Cardiac septum (tissue), 1 donor: ENCODE measurements at regions not wholly inside any gene's neighbourhood (a gene's known extent, or its start where the extent isn't known, plus 50 kb on each side); places are given as distances from the start of the nearest gene placed in this dataset.
A peak's percentile ranks its signal among the peaks of the same experiment; 100 is the strongest.
"Not testable (repeated sequence)": the region's sequence is repeated elsewhere in the genome, so short reads cannot be mapped to it uniquely, and the experiment has no call there.

Source experiments
- DNase-seq: peaks from one replicate; pipeline ENCODE4 v3.0.0-alpha.2; 2020; ENCODE audit warnings: low spot score
- intact Hi-C: fragments of 100-400 bp; cut with DNase I; formaldehyde crosslinking; loops from one replicate; pipeline ENCODE4 v1.14.0; 2022
- donor health status: DM: no; HTN: no; CAD: no.

DNA sequence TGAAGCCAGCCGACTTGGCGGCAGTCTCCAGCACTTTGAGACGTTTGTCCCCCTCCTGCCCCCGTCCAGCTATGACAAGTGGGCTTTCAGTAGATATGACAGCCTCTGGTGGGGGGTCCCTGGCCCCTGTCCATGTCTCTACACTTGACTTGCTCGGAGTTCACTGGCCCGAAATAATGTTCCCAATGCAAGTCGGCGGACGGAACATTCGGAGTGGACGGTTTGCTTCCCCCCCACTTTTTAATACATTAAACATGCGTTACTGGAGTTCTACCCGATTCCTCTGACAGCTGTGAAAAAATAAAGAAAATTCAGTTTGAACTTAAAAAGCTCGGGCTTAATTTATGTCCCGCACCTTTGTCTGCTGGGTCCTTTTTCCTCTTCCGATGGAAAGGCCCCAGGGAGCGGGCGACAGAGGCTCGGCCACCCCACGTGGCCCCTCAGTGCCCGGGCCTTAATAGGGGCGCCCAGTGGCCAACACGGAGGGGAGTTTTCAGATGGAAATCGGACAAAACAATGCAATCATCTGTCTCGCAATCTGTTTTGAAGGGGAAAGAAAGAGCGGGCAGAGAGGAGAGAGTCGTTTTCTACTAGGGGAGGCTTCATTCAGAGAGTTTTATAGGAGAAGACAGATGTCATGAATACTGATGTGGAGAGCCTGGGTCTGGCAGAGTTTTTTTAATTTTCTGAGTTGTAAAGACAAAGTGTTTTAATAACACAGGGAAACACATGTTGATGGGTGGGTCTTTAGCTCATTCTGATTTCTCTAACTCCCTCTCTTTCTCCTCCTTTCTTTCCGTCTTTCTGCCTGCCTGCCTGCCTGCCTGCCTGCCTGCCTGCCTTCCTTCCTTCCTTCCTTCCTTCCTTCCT, 50.2 kb downstream of the SMIM38 start:
- peak; percentile 44 for DNase-seq
- intact Hi-C loops: no loop called here

DNA sequence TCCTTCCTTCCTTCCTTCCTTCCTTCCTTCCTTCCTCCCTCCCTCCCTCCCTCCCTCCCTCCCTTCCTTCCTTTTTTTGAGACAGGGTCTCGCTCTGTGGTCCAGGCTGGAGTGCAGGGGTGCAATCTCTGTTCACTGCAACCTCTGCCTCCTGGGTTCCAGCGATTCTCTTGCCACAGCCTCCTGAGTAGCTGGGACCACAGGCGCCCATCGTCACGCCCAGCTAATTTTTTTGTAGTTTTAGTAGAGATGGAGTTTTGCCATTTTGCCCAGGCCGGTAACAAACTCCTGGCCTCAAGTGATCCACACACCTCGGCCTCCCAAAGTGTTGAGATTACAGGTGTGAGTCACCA, 50.9 kb downstream of the SMIM38 start:
- DNase-seq: peak; percentile 24
- intact Hi-C loops: not testable (repeated sequence)

DNA sequence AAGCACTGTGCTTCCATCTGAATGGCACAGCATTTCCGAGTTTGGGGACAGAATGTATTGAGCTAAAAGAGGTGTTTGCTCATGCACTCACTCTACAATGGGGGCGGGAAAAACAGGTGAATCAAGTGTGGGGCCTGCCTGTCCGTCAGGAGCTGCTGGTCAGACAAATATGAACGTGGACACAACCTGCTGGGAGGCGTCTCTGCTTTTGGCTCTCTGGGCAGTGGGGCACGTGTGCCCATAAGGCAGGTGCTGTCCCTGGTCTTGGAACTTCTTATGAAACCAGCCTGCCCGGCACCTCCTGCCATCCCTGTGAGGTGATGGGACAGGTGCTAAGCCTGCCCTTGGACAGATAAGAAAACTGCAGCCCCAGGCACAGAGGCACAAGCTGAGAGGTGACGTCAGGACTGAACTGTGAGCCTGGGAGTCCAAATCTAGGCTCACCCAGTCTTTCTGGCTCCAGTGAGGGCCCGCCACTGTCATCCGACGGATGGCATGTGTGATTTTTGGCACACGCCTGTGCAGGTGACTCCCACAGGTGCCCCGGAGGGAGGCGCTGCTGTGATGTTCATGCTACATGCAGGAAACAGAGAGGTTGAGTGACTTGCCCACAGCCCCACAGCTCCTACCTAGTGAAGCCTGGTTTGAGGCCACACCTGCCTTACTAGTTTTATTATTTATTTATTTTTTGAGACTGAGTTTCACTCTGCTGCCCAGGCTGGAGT, 51.6 kb downstream of the SMIM38 start:
- intact Hi-C loops: no loop called here
- DNase-seq: peak; percentile 56

DNA sequence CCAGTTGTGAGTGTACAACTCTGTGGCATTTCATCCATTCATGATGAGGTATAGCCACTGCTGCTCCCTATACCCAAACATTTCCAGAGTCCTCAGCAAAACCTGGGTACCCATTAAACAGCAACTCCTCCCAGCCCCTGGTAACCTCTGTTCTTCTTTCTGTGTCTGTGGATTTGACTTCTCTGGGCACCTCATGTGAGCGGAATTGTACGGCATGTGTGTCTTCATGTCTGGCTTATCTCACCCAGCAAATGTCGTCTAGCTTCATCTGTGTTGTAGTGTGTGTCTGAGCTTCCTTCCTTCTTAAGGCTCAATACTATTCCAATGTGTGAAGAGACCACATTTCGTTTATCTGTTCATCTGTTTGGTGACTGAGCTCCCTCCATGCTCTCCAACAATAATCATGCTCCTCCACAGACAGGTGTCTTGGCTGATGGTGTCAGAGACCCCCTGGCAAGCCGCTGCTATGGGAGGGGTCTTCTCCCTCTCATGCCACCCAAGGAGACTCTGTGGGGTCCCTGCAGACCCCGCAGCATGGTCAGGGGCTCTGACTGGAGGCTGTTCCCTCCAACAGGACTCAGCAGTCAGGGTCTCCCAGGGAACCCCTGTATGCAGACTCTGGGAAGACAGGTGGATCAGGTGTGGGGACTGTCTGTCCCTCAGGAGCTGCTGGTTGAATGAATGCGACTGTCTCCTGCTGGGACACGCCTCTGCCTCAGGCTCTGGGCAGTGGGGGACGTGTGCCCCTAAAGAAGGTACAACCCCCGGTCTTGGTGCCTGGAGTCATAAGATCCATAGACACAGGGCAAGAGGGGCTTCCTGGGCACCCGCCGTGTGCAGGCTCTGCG, 52.7 kb downstream of the SMIM38 start:
- intact Hi-C loops: no loop called here
- DNase-seq: peak; percentile 49

DNA sequence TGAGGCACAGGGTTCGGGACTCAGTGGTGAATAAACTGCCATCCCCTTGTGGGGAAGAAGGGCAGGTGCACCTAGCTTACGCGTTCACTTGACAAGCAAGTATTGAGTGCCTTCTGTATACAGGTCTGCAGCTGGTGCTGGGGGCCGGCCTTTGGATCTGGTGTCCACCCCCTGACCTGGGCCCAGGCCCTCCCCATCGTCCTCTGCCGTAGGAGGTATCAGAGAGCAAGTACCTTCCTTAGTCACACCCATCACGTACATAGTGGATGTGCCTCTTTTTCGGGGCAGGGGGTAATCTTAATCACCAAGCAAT, 53.3 kb downstream of the SMIM38 start:
- peak; percentile 9 for DNase-seq
- intact Hi-C loops: no loop called here

DNA sequence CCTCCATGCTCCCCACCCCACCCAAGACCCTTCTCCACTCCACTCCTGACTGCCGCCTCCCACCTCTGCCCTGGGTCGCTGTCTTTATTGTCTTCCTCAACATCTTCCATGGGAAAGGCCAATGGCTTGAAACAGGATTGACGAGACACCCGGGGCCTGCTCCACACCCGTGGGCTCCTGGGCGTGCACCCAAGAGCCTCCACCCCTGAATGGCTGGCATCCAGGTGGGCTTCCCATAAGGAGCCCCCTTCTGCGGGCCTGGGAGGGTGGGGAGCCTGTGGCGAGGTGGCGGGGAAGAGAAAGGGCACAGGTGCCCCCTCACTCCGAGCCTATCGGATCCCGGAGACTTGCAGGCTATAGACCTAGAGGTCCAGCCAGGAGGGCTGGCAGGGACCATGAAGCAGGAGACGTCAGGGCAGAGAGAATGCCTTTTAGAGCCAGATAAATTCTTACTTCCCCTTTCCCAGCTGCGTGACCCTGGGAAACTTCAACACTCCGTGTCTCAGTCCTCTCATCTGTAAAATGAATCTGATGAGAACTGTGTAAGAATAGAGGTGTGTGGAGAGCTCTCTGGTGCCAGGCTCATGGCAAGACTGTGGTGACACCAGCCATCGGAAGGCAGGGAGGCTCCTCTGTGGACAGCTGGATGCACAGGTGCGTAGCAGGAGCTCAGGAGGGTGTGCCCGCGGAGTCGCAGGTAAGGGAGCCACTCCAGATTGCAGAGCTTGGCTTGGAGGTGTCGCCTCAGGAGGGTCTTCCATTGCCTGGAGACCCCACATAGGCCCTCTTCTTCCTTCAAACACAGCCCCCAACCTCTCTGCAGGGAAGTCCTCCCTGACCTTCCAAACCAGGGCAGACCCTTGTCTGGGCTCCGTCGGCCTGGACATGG, 53.9 kb downstream of the SMIM38 start:
- intact Hi-C loops: no loop called here

DNA sequence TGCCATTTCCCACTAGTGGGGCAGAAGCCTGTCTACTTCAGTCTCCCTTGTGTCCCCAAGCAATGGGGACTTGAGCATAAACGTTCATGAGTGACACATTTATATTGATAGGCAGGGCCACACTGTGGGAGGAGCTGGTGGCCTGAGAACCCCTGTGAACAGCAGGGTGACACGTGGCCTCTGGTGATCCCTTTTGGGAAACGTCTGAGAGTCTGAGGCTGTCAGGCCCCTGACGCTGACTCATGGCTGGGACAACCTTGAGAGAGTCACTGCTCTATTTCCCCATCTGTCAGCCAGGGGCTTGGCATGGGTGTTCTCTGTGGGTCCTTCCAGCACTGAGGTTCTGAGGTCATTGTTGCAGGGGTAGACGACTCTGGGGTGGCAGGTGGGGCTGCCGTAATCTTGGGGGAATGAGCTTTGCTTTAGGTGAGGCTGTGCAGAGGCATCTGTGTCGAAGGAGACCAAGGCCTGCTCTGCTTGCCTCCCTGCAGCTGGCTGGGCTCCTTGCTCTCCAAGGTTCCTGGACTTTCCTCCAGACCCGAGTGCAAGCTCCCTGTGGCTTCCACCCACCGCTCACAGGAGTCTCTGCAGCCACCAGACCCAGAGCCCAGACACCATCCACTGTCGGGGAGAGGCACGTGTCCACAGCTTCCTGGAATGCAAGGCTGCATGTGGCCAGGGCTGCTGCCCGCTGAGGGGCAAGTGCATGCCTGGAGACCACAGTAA, 54.7 kb downstream of the SMIM38 start:
- intact Hi-C loops: no loop called here

More for the DNA sequence above, 53.9 kb downstream of the SMIM38 start:
- peak; percentile 65 for DNase-seq

DNA sequence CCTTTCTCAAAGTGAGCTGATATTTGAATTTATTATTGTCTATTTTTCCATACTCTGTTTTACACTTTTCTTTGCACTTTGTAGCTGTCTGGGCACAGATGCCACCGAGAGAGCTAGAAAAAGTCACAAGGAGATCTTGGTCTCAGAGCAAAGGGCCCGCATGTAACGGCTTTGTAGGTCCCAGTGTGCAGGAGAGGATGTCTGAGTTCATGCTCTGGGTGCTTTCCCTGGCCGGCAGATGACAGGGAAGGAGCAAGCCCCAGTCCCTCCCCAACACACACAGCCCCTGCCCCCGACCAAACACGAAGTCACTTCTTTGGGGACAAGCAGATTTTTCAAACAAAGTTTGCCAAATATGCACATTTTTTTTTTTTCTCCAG, 55.8 kb downstream of the SMIM38 start:
- intact Hi-C loops: no loop called here
- peak; percentile 43 for DNase-seq

More for the DNA sequence above, 54.7 kb downstream of the SMIM38 start:
- peak; percentile 57 for DNase-seq

DNA sequence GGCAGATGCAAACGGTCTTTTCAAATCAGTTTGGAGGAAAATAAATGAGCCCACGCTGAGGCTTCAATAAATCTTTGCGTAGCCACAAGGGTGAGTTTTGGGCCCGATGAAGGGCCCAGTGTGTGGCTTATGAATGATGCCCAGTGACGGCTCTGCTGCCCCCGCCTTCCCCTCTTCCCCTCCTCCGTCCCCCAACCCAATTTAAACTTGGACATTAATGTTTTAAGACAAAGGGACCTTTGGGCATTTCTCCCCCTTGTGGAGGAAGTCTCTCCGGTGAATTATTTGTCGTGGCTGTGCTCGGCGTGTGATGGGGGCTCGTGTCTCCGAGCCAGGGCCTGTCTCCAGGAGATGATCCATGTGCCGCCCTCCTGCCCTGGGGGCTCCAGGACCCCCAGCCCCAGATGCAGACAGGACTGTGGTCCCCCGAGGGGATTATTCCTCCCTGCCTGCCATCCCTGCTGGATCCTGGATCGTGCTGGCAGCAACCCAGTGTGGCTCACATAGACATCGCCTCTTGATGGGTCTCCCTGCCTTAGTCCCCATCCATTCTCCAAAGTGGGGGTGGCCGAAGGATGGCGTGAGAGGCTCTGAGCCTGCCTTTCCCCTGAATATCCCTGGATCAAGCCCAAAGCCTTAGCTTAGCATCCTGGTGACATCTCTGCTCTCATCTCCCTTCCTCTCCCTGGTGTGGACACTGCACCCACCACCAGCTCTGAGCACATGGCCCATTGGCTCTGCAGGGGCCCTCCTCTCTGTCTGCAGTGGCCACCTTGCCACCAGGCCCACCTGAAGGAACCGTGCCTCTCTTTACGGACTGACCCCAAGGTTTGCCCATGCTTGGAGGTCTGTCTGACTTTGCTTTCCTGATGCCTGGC, 56.4 kb downstream of the SMIM38 start:
- intact Hi-C loops: no loop called here
- peak; percentile 35 for DNase-seq

DNA sequence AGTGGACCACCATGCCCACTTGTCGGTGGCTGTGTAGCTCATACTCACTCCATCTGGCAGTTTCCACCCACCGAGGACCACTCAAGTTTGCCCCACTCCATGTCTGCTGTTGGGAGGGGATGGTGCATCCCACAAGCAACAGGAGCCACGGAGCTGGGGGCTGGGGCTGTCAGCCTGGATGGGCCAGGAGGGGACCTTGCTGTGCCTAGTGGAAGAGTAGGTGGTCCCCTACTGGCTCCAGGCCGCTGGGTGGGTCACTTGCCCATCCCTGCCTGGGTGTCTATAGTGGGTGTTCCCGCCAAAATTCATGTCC, 57.0 kb downstream of the SMIM38 start:
- DNase-seq: peak; percentile 49
- intact Hi-C loops: no loop called here

DNA sequence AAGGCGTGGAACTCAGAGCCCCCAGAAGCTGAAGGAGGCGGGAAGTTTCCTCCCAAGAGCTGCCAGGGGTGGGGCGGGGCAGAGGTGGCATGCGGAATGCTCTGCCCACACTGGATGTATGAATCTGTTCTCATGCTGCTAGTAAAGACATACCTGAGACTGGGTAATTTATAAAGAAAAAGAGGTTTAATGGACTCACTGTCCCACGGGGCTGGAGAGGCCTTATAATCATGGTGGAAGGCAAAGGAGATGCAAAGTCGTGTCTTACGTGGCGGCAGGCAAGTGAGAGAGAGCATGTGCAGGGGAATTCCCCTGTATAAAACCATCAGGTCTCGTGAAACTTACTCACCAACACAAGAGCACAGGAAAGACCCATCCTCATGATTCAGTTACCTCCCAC, 57.6 kb downstream of the SMIM38 start:
- peak; percentile 6 for DNase-seq
- intact Hi-C loops: no loop called here

DNA sequence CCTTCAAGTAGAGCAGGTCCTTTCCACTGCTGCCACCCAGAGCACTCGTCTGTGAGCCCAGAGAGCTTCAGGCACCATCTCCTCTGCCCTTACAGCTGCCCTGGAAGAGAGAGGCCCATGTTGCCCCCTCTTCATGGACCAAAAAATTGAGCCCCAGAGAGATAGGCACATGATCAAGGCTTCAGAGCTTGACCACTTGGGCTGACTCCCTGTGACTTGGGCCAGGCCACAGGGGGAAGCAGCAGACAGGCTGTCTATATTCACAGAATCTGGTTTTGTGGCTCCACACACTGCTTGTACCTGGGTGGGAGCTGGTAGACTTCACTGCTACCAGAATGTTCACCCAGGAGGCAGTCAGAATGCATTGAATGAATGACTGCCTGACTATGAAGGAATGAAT, 58.2 kb downstream of the SMIM38 start:
- intact Hi-C loops: no loop called here
- peak; percentile 9 for DNase-seq

DNA sequence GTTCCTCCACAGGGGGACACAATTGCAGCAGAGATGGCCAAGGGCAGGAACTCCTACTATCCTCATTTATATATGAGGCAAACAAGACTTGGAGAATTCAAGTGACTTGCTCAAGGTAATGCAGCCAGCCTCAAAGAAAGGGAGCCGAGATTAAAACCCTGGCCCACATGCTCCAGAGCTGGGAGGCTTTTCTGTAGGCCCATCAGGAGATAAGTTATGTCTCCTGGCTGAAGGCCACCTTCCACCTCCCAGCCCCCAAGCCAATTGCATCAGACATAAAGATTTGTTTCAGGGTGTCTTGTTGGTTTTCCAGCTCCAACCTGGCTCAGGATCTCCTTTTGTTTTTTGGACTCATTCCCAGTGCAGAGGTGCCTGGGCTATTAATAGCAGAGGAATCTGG, 59.5 kb downstream of the SMIM38 start:
- DNase-seq: peak; percentile 38
- intact Hi-C loops: no loop called here

DNA sequence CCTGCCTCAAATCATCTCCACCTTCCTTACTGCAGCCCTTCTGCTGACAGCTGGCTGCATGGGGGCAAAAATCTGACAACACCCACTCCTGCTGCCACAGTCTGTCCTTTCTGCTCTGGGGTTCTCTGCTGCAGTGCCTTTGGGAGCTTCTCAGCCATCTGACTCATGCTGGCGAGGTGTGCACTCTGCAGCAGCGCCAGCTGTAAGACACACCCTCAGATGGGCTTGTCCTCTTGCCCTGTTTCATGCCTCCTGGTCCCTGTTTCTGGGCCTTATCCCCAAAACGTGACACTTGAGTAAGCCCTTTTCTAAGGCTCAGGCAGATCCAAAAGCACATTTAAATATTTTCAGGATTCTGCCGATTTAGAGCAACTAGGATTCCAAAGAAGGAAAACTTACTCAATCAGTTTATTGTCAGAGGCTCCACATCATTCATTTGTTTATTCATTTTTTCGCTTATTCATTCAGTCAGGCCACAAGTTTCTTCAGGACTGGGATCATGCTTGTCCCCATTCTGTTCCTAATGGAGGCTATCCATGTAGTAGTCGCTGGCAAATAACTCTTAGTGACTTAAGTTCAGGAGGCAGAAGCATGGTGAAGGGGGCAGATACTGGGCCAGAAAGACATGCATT, 60.2 kb downstream of the SMIM38 start:
- no peak for DNase-seq
- intact Hi-C loops: no loop called here

DNA sequence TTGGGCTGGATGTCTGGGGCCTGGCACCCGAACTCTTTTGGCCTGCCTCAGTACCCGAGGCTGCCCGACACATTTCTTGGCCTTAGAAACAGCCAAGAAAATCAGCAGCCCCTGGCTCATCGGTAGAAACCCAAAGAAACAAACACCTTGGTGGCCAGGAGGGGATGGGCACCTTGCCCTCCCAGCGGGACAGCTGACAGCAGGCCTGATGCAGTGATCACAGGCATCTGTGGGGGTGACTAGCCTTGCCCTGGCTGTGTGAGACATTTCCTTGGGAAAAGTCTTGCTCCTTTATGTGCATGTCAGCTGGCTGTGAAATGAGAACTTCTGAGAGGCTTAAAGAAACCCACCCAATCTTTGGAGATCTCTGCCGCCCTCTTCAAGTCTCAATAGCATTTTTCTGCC, 60.9 kb downstream of the SMIM38 start:
- DNase-seq: peak; percentile 36
- intact Hi-C loops: no loop called here

DNA sequence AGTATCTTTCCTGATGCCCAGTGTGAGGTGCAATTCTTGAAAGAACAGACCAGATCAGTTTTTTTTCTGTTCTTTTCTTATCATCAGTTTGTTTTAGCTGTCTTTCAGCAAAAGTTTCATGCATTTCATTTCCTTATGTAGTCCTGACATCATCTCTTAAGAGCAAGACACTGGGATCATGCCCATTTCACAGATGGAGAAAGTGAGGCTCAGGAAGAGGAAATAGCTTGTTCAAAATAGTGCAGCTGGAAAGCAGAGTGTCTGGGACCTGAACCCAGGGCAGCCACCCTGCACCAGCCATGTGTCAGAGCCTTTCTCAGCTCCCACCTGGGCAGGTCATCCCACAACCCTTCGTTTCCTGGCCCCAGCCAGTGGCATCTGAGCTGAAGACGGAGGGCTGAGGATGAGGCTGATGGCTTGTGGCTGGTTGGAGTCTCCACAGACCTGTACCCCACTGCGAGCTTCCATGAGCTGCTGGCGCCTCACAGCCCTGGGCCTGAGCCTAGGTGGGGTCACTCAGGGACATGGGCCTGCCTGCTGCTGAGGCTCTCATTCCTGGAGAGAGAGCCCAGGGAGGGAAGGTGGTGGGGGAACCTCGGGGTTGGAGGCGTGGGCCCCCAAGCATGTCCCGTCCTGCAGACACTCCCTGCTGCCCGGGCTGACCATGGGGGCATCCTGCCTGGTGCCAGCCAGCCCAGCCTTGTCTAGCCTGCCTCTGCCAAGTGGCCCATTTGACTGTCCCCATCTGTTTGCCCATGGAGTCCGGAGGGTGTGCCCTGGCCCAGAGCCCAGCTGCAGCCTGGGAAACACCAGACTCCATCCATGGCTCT, 61.8 kb downstream of the SMIM38 start:
- intact Hi-C loops: no loop called here
- DNase-seq: peak; percentile 68

DNA sequence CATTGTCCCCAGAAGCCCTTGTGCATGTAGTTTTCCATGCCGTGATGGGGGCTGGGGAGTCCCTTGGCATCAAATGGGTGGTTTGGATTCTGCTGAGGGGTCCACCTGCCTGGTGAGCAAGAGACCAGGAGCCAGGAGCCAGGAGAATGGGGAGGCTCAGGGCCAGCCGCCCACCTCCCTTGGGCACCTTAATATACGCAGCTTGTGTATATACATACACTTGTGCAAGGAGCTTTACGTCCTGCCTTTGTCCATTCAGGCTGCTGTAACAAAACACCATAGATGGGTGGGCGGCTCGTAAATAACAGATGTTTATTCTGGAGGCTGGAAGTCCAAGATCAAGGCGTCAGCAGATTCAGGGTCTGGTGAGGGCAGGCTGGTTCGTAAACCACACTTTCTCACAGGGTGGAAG, 62.5 kb downstream of the SMIM38 start:
- peak; percentile 24 for DNase-seq
- intact Hi-C loops: no loop called here
